GM12892 (cell line): ENCODE measurements at regions not wholly inside any gene's neighbourhood (a gene's known extent, or its start where the extent isn't known, plus 50 kb on each side); places are given as distances from the start of the nearest gene placed in this dataset.
A peak's percentile ranks its signal among the peaks of the same experiment; 100 is the strongest.
"Not testable (repeated sequence)": the region's sequence is repeated elsewhere in the genome, so short reads cannot be mapped to it uniquely, and the experiment has no call there.

ENCODE experiments used
- DNase-seq: peaks from one replicate; pipeline ENCODE4 v3.0.0; 2011; ENCODE audit not compliant: insufficient read length
- FAIRE-seq: peaks from 2 replicates; lab custom pipeline; 2011; peaks lifted over from hg19 to GRCh38; lab: Jason Lieb, UNC
- POLR2A ChIP-seq: IDR thresholded peaks from 2 replicates; pipeline ENCODE4 v1.6.1; 2011; ENCODE audit warnings: low read depth, low read length, control low read depth
- POLR2AphosphoS5 ChIP-seq: IDR thresholded peaks from 2 replicates; pipeline ENCODE4 v1.6.1; 2011; ENCODE audit warnings: low read depth, low read length, control low read depth
- TAF1 ChIP-seq: IDR thresholded peaks from 2 replicates; pipeline ENCODE4 v1.6.1; 2011; ENCODE audit warnings: low read depth, mild to moderate bottlenecking, control low read depth, low read length, borderline replicate concordance

DNA sequence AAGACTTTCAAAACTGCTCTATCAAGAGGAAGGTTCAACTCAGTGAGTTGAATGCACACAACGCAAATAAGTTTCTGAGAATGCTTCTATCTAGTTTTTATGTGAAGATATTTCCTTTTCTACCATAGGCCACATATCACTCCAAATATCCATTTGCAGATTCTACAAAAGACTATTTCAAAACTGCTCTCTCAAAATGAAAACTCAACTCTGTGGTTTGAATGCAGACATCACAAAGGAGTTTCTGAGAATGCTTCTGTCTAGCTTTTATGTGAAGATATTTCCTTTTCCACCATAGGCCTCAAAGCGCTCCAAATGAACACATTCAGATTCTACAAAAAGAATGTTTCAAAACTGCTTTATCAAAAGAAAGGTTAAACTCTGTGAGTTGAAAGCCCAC lies 1093.1 kb upstream of the DEFB115 start:
- DNase-seq, FAIRE-seq: not testable (repeated sequence)

DNA sequence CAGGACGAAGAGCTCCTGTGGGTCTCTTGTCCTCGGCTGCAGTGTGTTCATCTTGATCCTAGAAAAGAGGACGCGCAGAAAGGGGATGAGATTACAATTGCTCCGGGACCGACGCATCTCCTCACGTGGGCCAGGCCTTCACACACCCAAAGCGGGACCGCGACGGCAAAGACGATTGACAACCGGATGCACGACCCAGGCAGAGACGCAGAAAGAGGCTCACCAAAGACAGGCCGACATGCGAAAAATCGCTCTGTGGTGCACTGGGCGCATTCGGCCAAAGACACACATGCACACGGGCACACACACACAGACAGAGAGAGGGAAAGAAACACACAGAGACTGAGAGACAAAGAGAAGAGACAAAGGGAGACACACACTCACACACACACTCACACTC lies 1089.9 kb upstream of the DEFB115 start:
- DNase-seq (no peak), FAIRE-seq (no peak)
- TF ChIP-seq POLR2AphosphoS5 (no peak), TAF1 (no peak), POLR2A (no peak)

DNA sequence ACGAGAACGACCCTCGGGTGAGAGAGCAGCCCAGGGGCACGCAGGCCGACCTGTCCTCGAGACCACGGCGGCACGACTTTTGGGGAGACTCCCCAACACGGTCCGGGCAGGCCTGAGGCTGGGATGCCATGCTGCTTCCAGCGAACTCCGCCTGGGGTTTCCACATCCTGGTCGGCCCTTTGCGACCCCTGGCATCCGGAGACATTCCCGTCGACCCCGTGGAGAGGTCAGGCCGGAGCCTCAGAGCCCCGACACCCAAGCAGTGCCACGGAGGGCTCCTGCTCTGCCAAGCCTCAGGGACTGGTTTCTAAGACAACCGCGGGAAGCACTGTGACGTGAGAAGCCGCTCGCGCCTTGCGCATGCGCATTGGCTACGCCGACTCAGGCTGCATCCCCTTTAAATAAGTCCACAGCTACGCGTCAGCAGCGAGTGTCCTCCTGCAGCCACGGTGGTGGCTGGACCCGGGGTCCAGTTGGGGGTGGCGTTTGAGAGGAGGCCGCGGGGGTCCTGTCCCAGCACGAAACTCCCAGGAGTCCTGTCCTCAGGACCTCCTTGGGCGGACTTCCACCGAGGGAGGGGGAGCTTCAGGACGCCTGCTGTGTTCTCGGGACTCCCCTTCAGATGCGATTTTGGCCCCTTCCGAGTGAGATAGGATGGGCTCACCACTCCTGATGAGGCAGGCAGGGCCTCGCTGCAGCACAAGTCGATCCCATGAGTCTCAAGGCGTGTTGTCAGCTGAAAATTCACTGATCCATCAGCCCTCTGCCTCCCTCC lies 1089.3 kb upstream of the DEFB115 start:
- no peak for FAIRE-seq
- no peak for TF ChIP-seq POLR2AphosphoS5
- TF ChIP-seq TAF1: no peak
- no peak for TF ChIP-seq POLR2A

DNA sequence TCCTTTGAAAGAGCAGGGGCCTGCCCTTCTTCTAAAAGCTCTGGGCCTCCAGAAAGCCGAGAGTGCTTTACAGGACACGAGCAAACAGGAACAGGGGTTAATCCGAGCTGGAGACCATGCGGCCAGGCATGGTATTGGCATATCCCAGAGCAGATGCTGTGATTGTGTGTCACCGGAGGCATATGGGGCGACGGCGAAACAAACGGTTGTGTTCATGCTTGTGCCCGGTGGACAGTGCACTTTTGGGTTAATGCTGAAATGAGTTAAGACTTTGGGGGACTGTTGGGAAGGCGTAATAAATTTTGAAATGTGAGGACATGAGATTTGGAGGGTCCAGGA lies 1088.7 kb upstream of the DEFB115 start:
- FAIRE-seq (no peak), DNase-seq (no peak)
- TF ChIP-seq POLR2A (no peak), POLR2AphosphoS5 (no peak), TAF1 (no peak)

More for the DNA sequence above, 1089.3 kb upstream of the DEFB115 start:
- DNase-seq: no peak

DNA sequence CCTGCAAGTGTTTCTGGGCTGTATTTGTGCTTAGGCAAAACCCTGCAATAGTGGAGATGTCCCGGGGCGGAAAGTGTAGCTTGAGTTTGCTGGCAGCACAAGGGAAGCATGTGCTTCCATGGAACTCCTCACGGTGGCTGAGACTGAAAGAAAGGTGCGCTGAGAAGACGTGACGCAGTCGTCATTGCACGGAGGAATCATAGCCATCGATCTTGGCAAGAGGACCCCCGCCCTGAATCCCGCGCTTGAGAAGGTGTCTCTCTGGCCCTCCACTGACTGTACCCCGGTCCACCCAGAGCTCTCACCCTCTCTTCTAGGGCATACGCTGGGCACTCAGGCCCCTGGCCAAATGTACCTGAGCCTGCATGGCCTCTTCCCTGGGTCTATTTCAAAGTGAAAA lies 1081.8 kb upstream of the DEFB115 start:
- FAIRE-seq (no peak), DNase-seq (no peak)
- TF ChIP-seq POLR2A (no peak), TAF1 (no peak), POLR2AphosphoS5 (no peak)

DNA sequence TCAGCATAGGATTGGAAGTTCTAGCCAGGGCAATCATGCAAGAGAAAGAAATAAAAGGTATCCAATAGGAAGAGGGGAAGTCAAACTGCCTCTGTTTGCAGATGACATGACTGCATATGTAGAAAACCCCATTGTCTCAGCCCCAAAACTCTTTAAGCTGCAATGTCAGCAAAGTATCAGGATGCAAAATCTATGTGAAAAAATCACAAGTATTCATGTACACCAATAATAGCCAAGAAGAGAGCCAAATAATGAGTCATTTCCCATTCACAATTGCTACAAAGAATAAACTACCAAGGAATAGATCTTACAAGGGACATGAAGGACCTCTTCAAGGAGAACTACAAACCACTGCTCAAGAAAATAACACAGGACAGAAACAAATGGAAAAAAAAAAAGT lies 1074.3 kb upstream of the DEFB115 start:
- not testable (repeated sequence) for FAIRE-seq, DNase-seq

DNA sequence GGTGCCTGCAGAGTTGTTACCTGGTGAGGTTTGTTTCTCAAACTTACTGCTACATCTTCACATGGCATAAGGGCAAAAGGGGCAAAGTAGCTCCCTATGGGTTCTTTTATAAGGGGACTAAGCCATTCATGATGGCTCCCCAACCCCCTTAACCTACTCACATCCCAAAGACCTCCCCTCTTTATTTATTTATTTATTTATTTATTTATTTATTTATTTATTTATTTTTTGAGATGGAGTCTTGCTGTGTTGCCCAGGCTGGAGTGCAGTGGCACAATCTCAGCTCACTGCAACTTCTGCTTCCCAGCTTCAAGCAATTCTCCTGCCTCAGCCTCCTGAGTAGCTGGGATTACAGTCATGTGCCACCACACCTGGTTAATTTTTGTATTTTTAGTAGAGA lies 1065.7 kb upstream of the DEFB115 start:
- not testable (repeated sequence) for FAIRE-seq, DNase-seq

DNA sequence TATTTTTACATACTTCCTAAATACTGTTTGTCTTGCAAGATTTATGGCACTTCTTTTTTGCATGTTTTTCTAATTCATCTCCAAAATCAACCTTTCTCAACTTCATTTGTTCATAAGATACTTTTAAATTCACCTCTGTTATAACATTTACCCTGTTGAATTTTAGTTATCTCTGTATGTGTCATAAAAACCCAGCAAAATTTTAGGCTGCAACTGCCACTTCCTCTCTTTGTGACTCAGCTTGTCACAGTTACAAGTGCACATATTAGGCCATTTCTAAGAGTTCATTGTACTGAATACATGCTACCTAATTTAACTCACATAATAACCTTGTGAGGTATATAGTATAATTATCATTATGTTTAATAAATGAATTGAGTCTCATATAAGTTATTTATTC lies 1023.0 kb upstream of the DEFB115 start:
- not testable (repeated sequence) for DNase-seq, FAIRE-seq

DNA sequence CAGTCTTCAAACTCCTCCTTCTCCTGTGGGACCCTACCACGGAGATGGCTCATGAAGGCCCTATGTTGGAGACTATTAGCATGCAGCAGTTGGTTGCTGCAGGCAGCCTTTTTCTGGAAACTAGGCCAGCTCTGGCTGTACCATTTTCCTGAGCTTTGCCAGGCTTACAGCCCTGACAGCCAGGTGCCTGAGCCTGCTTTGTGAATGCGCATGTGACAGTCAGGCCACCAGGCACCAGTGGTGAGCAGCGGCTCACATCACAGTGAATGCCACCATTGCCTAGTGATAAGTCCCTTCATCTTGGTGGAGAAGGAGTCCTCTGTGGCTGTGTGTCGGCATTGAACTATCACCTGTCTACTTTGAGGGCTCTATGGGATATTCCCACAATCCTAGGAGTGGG lies 982.4 kb upstream of the DEFB115 start:
- not testable (repeated sequence) for FAIRE-seq, DNase-seq

DNA sequence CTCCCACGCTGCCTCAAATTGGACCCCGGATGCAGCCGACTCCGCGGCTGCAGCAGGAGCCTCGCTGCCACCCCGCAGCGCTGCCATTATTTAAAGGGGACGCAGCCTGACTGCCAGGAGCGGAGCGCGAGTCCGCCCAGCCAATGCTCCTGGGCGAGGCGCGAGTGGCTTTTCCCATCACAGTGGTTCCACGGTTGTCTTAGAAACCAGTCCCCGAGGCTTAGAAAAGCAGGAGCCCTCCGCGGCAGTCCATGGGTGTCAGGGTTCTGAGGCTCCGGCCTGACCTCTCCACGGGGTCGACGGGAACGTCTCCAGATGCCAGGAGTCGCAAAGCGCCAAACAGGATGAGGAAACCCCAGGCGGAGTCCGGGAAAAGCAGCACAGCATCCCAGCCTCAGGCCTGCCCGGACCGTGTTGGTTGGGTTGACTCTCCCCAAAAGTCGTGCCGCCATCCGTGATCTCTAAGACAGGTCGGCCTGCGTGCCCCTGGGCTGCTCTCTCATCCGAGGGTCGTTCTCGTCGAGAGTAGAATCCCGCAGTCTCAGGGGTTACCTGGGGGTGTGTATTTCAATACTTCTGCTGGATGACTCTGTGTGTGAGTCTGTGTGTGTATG lies 975.8 kb upstream of the DEFB115 start:
- TF ChIP-seq POLR2A (no peak), POLR2AphosphoS5 (no peak), TAF1 (no peak)
- no peak for DNase-seq
- FAIRE-seq: no peak

DNA sequence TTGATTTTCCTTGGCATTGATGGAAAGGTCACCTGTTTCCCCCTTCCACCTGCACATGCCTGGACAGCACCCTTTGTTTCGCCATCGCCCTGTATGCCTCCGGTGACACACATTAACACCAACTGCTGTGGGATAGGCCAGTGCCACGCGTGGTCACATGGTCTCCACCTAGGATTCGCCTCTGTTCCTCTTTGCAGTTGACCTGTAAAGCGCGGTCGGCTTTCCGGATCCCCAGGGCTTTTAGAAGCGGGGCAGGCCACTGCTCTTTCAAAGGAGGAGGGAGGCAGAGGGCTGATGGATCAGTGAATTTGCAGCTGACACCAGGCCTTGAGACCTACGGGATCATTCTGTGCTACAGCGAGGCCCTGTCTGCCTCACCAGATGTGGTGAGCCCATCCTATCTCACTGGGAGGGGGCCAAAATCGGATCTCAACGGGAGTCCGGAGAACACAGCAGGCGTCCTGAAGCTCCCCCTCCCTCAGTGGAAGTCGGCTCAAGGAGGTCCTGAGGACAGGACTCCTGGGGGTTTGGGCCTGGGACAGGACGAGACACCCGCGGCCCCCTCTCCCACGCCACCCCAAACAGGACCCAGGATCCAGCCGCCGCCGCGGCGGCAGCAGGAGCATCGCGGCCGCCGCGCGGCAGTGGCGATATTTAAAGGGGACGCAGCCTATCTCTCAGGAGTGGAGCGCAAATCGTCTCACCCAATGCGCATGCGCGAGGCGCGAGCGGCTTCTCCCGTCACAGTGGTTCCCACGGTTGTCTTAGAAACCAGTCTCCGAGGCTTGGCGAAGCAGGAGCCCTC lies 973.8 kb upstream of the DEFB115 start:
- DNase-seq: not testable (repeated sequence)
- FAIRE-seq: peak; percentile 5

DNA sequence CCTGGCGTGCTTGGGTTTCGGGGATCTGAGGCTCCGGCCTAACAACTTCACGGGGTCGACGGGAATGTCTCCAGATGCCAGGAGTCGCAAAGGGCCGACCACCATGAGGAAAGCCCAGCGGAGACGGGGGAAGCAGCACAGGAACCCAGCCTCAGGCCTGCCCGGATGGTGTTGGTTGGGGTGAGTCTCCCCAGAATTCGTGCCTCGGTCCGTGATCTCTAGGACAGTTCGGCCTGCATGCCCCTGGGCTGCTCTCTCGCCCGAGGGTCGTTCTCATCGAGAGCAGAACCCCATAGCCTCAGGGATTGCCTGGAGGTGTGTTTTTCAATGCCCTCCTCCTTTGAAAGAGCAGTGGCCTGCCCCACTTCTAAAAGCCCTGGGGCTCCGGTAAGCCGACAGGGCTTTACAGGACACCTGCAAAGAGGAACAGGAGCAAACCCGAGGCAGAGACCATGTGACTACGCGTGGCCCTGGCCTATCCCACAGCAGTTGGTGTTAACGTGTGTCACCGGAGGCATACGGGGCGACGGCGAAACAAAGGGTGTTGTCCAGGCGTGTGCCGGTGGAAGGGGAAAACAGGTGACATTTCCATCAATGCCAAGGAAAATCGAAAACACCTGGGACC lies 973.1 kb upstream of the DEFB115 start:
- FAIRE-seq (no peak), DNase-seq (no peak)
- TF ChIP-seq POLR2A: no peak
- no peak for TF ChIP-seq TAF1
- no peak for TF ChIP-seq POLR2AphosphoS5
